Immature natural killer cell (primary cell): ENCODE measurements at regions not wholly inside any gene's neighbourhood (a gene's known extent, or its start where the extent isn't known, plus 50 kb on each side); places are given as distances from the start of the nearest gene placed in this dataset.

Experiments
- DNase-seq, 3 donors: peaks; one replicate each; pipeline ENCODE4 v3.0.0; 2022; ENCODE audit warnings: mixed read lengths in 1 of 3
- H3K27ac Mint-ChIP-seq, 6 donors: one replicate each; pipeline ENCODE4 v1.8.0; 2020; ENCODE audit warnings: mixed read lengths in 6 of 6, mild to moderate bottlenecking in 5 of 6, inconsistent platforms in 4 of 6, moderate library complexity in 3 of 6
- H3K27me3 Mint-ChIP-seq, 3 donors: one replicate each; pipeline ENCODE4 v1.8.0; 2020 to 2021; ENCODE audit warnings: low read depth in 3 of 3, mild to moderate bottlenecking in 3 of 3, mixed read lengths in 3 of 3, moderate library complexity in 3 of 3, inconsistent platforms in 1 of 3
- H3K36me3 Mint-ChIP-seq, 3 donors: one replicate each; pipeline ENCODE4 v1.8.0; 2020; ENCODE audit warnings: mixed read lengths in 3 of 3, inconsistent platforms in 2 of 3, mild to moderate bottlenecking in 2 of 3
- H3K4me1 Mint-ChIP-seq, 2 donors: one replicate each; pipeline ENCODE4 v1.8.0; 2020; ENCODE audit warnings: inconsistent platforms in 2 of 2, mild to moderate bottlenecking in 2 of 2, mixed read lengths in 2 of 2, moderate library complexity in 1 of 2
- H3K4me3 Mint-ChIP-seq, 5 donors: one replicate each; pipeline ENCODE4 v1.8.0; 2020; ENCODE audit warnings: mild to moderate bottlenecking in 5 of 5, mixed read lengths in 5 of 5, inconsistent platforms in 3 of 5, moderate library complexity in 3 of 5
- H3K9me3 Mint-ChIP-seq, 6 donors: one replicate each; pipeline ENCODE4 v1.8.0; 2020; ENCODE audit warnings: mild to moderate bottlenecking in 6 of 6, mixed read lengths in 6 of 6, inconsistent platforms in 4 of 6, moderate library complexity in 3 of 6

GRCh38 chr2:12284037-12284436 is 432.7 kb upstream of the TRIB2 start:
- Mint-ChIP-seq H3K4me1 (peaks cover 25 to 44% of the 10 kb centered on the region in 2 donors), H3K27ac (no peak overlapping the region), H3K9me3 (no peaks in the 10 kb centered on the region), H3K4me3 (no peak overlapping the region), H3K36me3 (peaks cover 0 to 3% (median 0%) of the 10 kb centered on the region in 3 donors), H3K27me3 (peaks cover 0 to 12% (median 0%) of the 10 kb centered on the region in 3 donors)
- DNase-seq: no peak

DNA sequence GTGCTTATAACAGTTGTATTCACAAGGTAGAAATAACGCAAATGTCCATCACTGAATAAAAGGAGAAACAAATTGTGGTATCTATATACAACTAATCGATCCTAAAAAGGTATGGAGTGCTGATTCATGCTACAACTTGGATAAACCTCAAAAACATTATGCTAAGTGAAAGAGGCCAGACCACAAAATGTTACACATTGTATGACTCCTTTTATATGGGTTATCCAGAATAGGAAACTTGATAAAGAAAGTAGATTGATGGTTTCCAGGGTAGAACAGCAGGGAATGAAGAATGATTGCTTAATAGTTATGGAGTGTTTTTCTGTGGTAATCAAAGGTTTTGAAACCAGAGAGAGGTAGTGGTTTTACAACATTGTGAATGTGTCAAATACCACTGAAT is 432.2 kb upstream of the TRIB2 start:
- H3K4me1 Mint-ChIP-seq: peaks cover 25 to 44% of the 10 kb centered on the region in 2 donors
- peaks cover 0 to 10% (median 0%) of the 10 kb centered on the region in 3 donors for H3K27me3 Mint-ChIP-seq
- H3K27ac Mint-ChIP-seq: no peak overlapping the region
- H3K9me3 Mint-ChIP-seq: no peaks in the 10 kb centered on the region
- peak overlapping the region in 2 of 5 donors; percentile 25 to 33 for H3K4me3 Mint-ChIP-seq
- H3K36me3 Mint-ChIP-seq: no peaks in the 10 kb centered on the region
- peak in 1 of 3 donors; percentile 5 for DNase-seq

DNA sequence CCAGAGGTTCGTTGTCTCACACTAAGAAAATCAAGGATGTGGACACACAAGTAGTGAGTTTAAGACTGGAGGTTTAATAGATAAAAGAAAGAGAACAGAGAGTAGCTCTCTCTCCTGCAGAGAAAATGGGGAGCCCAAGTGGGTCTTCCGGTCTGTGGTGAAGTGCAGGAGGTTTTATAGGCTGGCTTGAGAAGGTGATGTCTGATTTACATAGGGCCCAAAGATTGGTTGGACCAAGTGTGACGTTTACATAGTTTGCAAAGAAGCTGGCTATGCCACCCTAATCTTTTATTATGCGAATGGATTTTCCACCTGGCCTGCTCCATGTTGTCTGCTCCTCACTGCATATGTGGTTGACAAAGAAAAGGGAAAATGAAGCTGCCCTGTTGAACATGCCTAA is 430.4 kb upstream of the TRIB2 start:
- DNase-seq: no peak
- peaks cover 0 to 10% (median 0%) of the 10 kb centered on the region in 3 donors for H3K27me3 Mint-ChIP-seq
- peaks cover 22 to 36% of the 10 kb centered on the region in 2 donors for H3K4me1 Mint-ChIP-seq
- H3K27ac Mint-ChIP-seq: no peak overlapping the region
- no peaks in the 10 kb centered on the region for H3K9me3 Mint-ChIP-seq
- H3K4me3 Mint-ChIP-seq: no peak overlapping the region
- peaks cover 0 to 7% (median 0%) of the 10 kb centered on the region in 3 donors for H3K36me3 Mint-ChIP-seq

GRCh38 chr2:12287220-12287751 is 429.4 kb upstream of the TRIB2 start:
- no peak for DNase-seq
- no peak overlapping the region for H3K27ac Mint-ChIP-seq
- H3K4me3 Mint-ChIP-seq: no peak overlapping the region
- peaks cover 22 to 36% of the 10 kb centered on the region in 2 donors for H3K4me1 Mint-ChIP-seq
- H3K36me3 Mint-ChIP-seq: peaks cover 0 to 7% (median 0%) of the 10 kb centered on the region in 3 donors
- no peaks in the 10 kb centered on the region for H3K9me3 Mint-ChIP-seq
- peaks cover 0 to 12% (median 0%) of the 10 kb centered on the region in 3 donors for H3K27me3 Mint-ChIP-seq

DNA sequence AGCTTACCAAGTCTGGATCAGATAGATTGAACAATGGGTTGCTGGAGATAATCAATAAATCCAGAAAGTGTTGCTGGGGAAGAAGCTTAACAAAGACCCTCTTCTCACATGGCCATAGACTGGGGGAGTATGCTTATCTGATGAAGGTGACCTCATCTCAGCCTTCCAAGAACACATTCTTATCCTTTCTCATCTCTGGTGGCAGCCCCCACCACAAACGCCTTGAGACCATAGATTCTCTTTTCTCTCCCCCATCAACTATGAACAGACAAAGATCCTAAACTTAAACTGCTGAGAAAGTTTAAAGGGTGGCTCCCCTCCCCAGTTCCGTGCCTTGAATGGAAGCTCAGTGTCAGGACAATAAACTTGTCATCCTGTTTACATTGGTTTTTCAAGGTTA is 428.7 kb upstream of the TRIB2 start:
- peaks cover 0 to 12% (median 2%) of the 10 kb centered on the region in 3 donors for H3K27me3 Mint-ChIP-seq
- H3K36me3 Mint-ChIP-seq: peaks cover 0 to 7% (median 0%) of the 10 kb centered on the region in 3 donors
- peak overlapping the region in 1 of 5 donors; percentile 11 for H3K4me3 Mint-ChIP-seq
- H3K9me3 Mint-ChIP-seq: no peaks in the 10 kb centered on the region
- no peak overlapping the region for H3K27ac Mint-ChIP-seq
- no peak for DNase-seq
- H3K4me1 Mint-ChIP-seq: peaks cover 22 to 36% of the 10 kb centered on the region in 2 donors

DNA sequence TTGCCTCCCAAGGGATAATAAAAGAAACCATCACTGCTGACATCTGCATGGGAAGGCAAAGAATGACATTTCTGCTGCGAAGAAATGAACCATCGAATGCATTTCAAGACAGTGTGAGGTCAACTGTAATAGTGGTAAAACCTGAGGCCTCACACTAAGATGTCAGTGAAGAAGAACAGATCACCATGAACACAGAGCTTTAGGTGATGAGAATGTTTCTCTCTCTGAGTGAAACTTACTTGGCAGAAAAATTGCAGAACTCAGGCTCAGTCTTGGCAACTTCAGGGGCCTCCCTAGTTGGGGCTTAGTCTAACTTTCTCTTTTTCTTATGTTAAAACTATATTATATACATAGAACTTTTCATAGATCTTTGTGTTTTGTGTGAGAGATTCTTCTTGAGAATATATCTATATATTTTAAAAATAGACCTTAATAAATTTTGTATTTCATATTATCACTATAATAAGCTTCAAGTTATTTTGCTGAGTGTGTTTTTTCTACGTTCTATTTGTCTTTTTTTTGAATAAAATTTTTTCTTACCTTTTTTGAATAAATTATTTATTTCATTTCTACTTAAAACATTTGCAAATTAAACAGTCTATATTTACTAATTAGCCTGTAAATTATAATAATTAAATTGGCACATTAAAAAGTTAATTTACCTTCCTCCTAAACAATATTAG is 427.5 kb upstream of the TRIB2 start:
- Mint-ChIP-seq H3K36me3 (peaks cover 0 to 7% (median 0%) of the 10 kb centered on the region in 3 donors), H3K27ac (no peak overlapping the region), H3K4me3 (no peak overlapping the region), H3K27me3 (peaks cover 0 to 7% (median 2%) of the 10 kb centered on the region in 3 donors), H3K9me3 (no peaks in the 10 kb centered on the region), H3K4me1 (peaks cover 24 to 38% of the 10 kb centered on the region in 2 donors)
- no peak for DNase-seq

DNA sequence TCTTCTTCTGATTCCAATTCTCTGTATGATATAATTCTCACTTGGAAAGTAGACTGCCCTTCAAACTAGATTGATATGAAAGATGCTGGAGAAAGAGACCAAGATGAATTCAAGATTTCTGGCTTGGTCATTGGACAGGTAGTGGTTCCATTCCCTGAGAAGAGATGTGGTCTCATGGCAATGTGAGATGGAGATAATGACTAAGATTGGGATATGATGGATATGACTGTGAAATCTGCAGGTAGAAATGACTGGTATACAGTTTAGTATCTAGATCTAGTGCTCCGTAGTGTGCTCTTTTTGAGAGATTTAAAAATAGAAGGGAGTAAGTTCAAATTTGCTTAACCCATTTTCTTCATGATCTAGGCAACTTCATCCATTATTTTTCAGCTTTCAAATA is 425.4 kb upstream of the TRIB2 start:
- Mint-ChIP-seq H3K36me3 (peaks cover 0 to 7% (median 0%) of the 10 kb centered on the region in 3 donors), H3K9me3 (no peaks in the 10 kb centered on the region), H3K4me3 (no peak overlapping the region), H3K27me3 (peaks cover 0 to 2% (median 2%) of the 10 kb centered on the region in 3 donors), H3K4me1 (peaks cover 22 to 47% of the 10 kb centered on the region in 2 donors), H3K27ac (no peak overlapping the region)
- no peak for DNase-seq

- Mint-ChIP-seq H3K4me3 (peak overlapping the region in 2 of 5 donors; percentile 12 to 62), H3K36me3 (peaks cover 0 to 13% (median 0%) of the 10 kb centered on the region in 3 donors), H3K9me3 (no peaks in the 10 kb centered on the region), H3K27ac (no peak overlapping the region), H3K4me1 (peaks cover 17 to 30% of the 10 kb centered on the region in 2 donors), H3K27me3 (peaks cover 0 to 3% (median 2%) of the 10 kb centered on the region in 3 donors)
- DNase-seq: peak in 1 of 3 donors; percentile 31
Observed at GRCh38 chr2:12293874-12294273, 422.9 kb upstream of the TRIB2 start.

DNA sequence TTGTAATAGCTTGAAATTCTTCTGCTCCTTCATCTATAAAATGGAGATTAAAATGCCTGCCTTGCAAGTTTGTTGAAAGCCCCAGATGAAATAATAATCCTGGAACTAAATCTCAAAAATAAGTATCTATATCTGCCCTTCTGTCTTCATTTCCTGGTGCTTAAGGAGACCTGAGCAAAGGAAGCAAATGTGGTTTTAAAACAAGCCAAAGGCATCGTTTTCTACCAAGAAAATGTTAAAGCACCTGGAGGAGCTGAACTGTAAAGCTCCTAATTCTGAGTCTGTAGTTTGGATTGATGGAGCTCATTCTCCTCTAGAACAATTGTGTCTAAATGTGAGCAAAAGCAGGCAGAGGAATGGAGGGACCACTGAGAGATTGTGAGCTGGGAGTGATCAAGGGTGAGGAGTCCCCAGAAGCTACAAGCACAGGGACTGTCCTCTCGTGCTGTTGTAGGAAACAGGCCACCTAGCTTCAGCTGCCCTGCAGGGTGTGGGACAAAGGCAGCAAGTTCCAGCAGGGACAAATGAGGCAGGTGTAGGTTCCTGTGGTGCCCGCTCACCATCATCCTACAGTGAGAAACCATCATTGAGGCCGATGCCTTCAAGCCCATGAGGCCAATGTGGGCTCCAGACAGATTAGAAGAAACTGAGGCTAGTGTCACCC is 420.7 kb upstream of the TRIB2 start:
- peaks cover 0 to 3% (median 2%) of the 10 kb centered on the region in 3 donors for H3K27me3 Mint-ChIP-seq
- H3K4me1 Mint-ChIP-seq: peaks cover 17 to 30% of the 10 kb centered on the region in 2 donors
- no peak overlapping the region for H3K4me3 Mint-ChIP-seq
- H3K36me3 Mint-ChIP-seq: peaks cover 0 to 7% (median 0%) of the 10 kb centered on the region in 3 donors
- no peak overlapping the region for H3K27ac Mint-ChIP-seq
- DNase-seq: no peak
- no peaks in the 10 kb centered on the region for H3K9me3 Mint-ChIP-seq

GRCh38 chr2:12296915-12297314 is 419.8 kb upstream of the TRIB2 start:
- H3K4me1 Mint-ChIP-seq: peaks cover 20 to 31% of the 10 kb centered on the region in 2 donors
- no peak overlapping the region for H3K4me3 Mint-ChIP-seq
- peaks cover 0 to 4% (median 1%) of the 10 kb centered on the region in 3 donors for H3K27me3 Mint-ChIP-seq
- H3K9me3 Mint-ChIP-seq: no peaks in the 10 kb centered on the region
- no peak overlapping the region for H3K27ac Mint-ChIP-seq
- peaks cover 0 to 5% (median 0%) of the 10 kb centered on the region in 3 donors for H3K36me3 Mint-ChIP-seq
- no peak for DNase-seq

DNA sequence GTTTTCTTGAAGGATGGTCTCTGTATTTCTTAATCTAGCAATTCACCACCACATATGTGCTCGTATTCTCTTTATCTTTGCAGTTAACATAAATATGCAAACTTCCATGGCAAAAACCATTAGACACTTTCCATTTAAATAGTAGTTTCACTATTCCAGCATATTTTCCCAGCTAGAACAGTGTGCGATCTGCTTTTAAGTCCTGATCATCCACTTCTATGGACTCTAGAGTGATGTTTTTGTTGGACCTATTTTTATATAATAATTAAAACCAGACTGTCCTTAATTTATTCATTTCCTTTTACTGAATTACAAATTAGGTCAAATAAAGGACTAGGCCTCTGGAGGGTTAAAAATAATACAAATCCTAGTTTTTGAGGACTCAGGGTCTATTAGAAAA is 418.4 kb upstream of the TRIB2 start:
- Mint-ChIP-seq H3K36me3 (peaks cover 0 to 5% (median 0%) of the 10 kb centered on the region in 3 donors), H3K4me1 (peaks cover 29 to 42% of the 10 kb centered on the region in 2 donors), H3K9me3 (no peaks in the 10 kb centered on the region), H3K27me3 (peaks cover 2 to 3% (median 3%) of the 10 kb centered on the region in 3 donors), H3K4me3 (no peak overlapping the region), H3K27ac (no peak overlapping the region)
- no peak for DNase-seq

DNA sequence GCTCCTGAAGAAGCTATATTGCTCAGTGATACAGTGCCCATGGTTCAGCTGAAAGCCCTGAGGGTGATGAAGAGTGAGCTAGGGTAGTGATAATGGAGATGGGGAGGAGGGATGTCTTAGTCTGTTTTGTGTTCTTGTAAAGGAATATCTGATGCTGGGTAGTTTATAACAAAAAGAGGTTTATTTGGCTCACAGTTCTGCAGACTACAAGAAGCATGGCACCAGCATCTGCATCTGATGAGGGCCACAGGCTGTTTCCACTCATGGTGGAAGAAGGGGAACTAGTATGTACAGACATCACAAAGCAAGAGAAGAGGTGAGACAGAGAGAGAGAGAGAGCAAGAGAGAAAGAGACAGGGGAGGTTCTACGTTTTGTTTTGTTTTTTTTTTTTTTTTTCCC is 417.3 kb upstream of the TRIB2 start:
- no peak overlapping the region for H3K27ac Mint-ChIP-seq
- peaks cover 0 to 5% (median 0%) of the 10 kb centered on the region in 3 donors for H3K36me3 Mint-ChIP-seq
- H3K27me3 Mint-ChIP-seq: peaks cover 3 to 8% (median 8%) of the 10 kb centered on the region in 3 donors
- no peak overlapping the region for H3K4me3 Mint-ChIP-seq
- H3K4me1 Mint-ChIP-seq: peaks cover 26 to 39% of the 10 kb centered on the region in 2 donors
- no peak for DNase-seq
- H3K9me3 Mint-ChIP-seq: no peaks in the 10 kb centered on the region

GRCh38 chr2:12300019-12300602 is 416.6 kb upstream of the TRIB2 start:
- H3K27me3 Mint-ChIP-seq: peaks cover 3 to 9% (median 8%) of the 10 kb centered on the region in 3 donors
- H3K4me1 Mint-ChIP-seq: peaks cover 22 to 32% of the 10 kb centered on the region in 2 donors
- H3K4me3 Mint-ChIP-seq: no peak overlapping the region
- no peak overlapping the region for H3K27ac Mint-ChIP-seq
- no peaks in the 10 kb centered on the region for H3K9me3 Mint-ChIP-seq
- no peak for DNase-seq
- peaks cover 0 to 5% (median 0%) of the 10 kb centered on the region in 3 donors for H3K36me3 Mint-ChIP-seq
